Thyroid gland (tissue), 4 donors: ENCODE measurements at regions not wholly inside any gene's neighbourhood (a gene's known extent, or its start where the extent isn't known, plus 50 kb on each side); places are given as distances from the start of the nearest gene placed in this dataset.

ENCODE experiments used
- POLR2A ChIP-seq, 2 donors: fragments of 450-650 bp; IDR thresholded peaks; one replicate each; pipeline ENCODE4 v1.6.1; 2017; ENCODE audit warnings: antibody characterized with exemption in 2 of 2, mild to moderate bottlenecking in 2 of 2, moderate library complexity in 1 of 2
- TF ChIP-seq, protein P1 (sequence below), 6 experiments: fragments of 200-600 bp in 3 of 6; fragments of 450-650 bp in 3 of 6; sonication (generic) in 3 of 6; IDR thresholded peaks; one replicate each; pipeline ENCODE4 v1.5.1; 2016 to 2019; ENCODE audit warnings: antibody characterized with exemption in 6 of 6, mild to moderate bottlenecking in 2 of 6, inconsistent platforms in 1 of 6, moderate library complexity in 1 of 6

DNA sequence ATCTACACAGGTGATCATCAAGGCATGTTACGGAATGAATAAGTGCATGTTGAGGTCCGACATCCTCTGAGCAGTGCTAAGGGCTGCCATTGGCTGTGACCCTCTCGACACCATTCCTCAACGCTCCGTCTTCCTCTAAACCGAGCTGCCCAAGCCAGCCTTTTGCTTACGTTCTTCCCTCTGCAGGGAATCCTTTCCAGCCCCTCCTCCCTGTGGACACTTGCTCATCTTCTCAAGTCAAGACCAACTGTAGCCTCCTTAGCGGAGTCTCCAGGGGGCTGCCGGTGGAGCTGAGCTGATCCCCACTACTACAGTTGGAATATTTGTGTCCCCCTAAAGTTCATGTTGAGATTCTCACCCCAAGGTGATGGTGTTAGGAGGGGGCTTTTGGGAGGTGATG lies 781.0 kb downstream of the TBC1D22A start:
- TF ChIP-seq, protein P1, sequence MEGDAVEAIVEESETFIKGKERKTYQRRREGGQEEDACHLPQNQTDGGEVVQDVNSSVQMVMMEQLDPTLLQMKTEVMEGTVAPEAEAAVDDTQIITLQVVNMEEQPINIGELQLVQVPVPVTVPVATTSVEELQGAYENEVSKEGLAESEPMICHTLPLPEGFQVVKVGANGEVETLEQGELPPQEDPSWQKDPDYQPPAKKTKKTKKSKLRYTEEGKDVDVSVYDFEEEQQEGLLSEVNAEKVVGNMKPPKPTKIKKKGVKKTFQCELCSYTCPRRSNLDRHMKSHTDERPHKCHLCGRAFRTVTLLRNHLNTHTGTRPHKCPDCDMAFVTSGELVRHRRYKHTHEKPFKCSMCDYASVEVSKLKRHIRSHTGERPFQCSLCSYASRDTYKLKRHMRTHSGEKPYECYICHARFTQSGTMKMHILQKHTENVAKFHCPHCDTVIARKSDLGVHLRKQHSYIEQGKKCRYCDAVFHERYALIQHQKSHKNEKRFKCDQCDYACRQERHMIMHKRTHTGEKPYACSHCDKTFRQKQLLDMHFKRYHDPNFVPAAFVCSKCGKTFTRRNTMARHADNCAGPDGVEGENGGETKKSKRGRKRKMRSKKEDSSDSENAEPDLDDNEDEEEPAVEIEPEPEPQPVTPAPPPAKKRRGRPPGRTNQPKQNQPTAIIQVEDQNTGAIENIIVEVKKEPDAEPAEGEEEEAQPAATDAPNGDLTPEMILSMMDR (IDR thresholded peaks at IDR 0.05) = no peak
- TF ChIP-seq POLR2A (IDR thresholded peaks at IDR 0.05) = no peak
